HepG2 (cell line): ENCODE measurements at regions not wholly inside any gene's neighbourhood (a gene's known extent, or its start where the extent isn't known, plus 50 kb on each side); places are given as distances from the start of the nearest gene placed in this dataset.

ENCODE experiments used
- CTCF ChIP-seq: sonication (generic); formaldehyde crosslinking; IDR thresholded peaks from 2 replicates; pipeline ENCODE4 v1.5.0; 2020; ENCODE audit warnings: mild to moderate bottlenecking, missing genetic modification reagents, moderate library complexity
- PAXIP1 ChIP-seq: sonication (generic); formaldehyde crosslinking; conservative IDR thresholded peaks from 2 replicates; pipeline ENCODE4 v1.4.0; 2020; ENCODE audit warnings: mild to moderate bottlenecking, missing genetic modification reagents, moderate library complexity
- PCBP1 ChIP-seq: fragments of 200-400 bp; formaldehyde crosslinking; IDR thresholded peaks from 2 replicates; pipeline ENCODE4 v1.6.1; 2017; ENCODE audit warnings: mild to moderate bottlenecking, low read depth, low read length, borderline replicate concordance
- PHB2 ChIP-seq: fragments of 450-650 bp; IDR thresholded peaks from 2 replicates; pipeline ENCODE4 v1.6.1; 2018; ENCODE audit not compliant: partially characterized antibody
- SMC3 ChIP-seq: IDR thresholded peaks from 2 replicates; pipeline ENCODE4 v1.6.1; 2011; ENCODE audit warnings: low read length, improper control_type of control experiment
- ZNF775 ChIP-seq: sonication (generic); formaldehyde crosslinking; IDR thresholded peaks from 2 replicates; pipeline ENCODE4 v1.4.0; 2020; ENCODE audit warnings: missing genetic modification reagents, mild to moderate bottlenecking, moderate library complexity, borderline replicate concordance

- TF ChIP-seq CTCF (CRISPR knock-in tag) (no peak), PCBP1 (no peak), PHB2 (no peak), PAXIP1 (CRISPR knock-in tag) (no peak), SMC3 (no peak), ZNF775 (no peak)
Measured at GRCh38 chr6:100138346-100139022, 144.5 kb upstream of the MCHR2 start.
